Heart left ventricle (tissue), 16 donors: ENCODE measurements at regions not wholly inside any gene's neighbourhood (a gene's known extent, or its start where the extent isn't known, plus 50 kb on each side); places are given as distances from the start of the nearest gene placed in this dataset.

Experiments
- ATAC-seq, 4 donors: fragments of 200-7000 bp; cut with Tn5 transposase; one replicate each; pipeline ENCODE4 v1.9.1; 2020 to 2022; ENCODE audit warnings: moderate library complexity in 4 of 4, mild to moderate bottlenecking in 3 of 4, moderate number of reproducible peaks in 1 of 4
- DNase-seq, 5 donors: peaks; one replicate each; pipeline ENCODE4 v3.0.0-alpha.2; 2020
- H3K27ac ChIP-seq, 12 donors: fragments of 200-600 bp; sonication (generic) in 4 of 12; one replicate each; pipeline versions ENCODE4 v1.5.0 to v1.8.0; 2016 to 2022; ENCODE audit warnings: mild to moderate bottlenecking in 2 of 12
- H3K27me3 ChIP-seq, 9 donors: fragments of 200-600 bp; sonication (generic) in 2 of 9; one replicate each; pipeline versions ENCODE4 v1.5.1 to v1.8.0; 2016 to 2022; ENCODE audit warnings: mild to moderate bottlenecking in 3 of 9
- H3K36me3 ChIP-seq, 9 donors: fragments of 200-600 bp; sonication (generic) in 2 of 9; one replicate each; pipeline versions ENCODE4 v1.5.0 to v1.8.0; 2018 to 2022; ENCODE audit warnings: mild to moderate bottlenecking in 2 of 9
- H3K4me1 ChIP-seq, 12 donors: fragments of 200-600 bp; sonication (generic) in 4 of 12; one replicate each; pipeline versions ENCODE4 v1.5.0 to v1.8.0; 2016 to 2022; ENCODE audit warnings: mild to moderate bottlenecking in 3 of 12
- H3K4me3 ChIP-seq, 12 donors: fragments of 200-600 bp; sonication (generic) in 4 of 12; one replicate each; pipeline versions ENCODE4 v1.5.0 to v1.8.0; 2017 to 2022; ENCODE audit warnings: mild to moderate bottlenecking in 9 of 12, moderate library complexity in 4 of 12
- H3K9me3 ChIP-seq, 12 donors: fragments of 200-600 bp; sonication (generic) in 4 of 12; one replicate each; pipeline versions ENCODE4 v1.5.0 to v1.8.0; 2016 to 2022; ENCODE audit warnings: mild to moderate bottlenecking in 1 of 12
- CTCF ChIP-seq, 12 donors: fragments of 200-600 bp; sonication (generic) in 4 of 12; IDR thresholded peaks; one replicate each; pipeline versions ENCODE4 v1.5.0 to v1.8.0; 2018 to 2022; ENCODE audit warnings: antibody characterized with exemption in 12 of 12, mild to moderate bottlenecking in 5 of 12
- POLR2A ChIP-seq, 2 donors: fragments of 450-650 bp; IDR thresholded peaks; one replicate each; pipeline ENCODE4 v1.6.1; 2017; ENCODE audit warnings: antibody characterized with exemption in 2 of 2, mild to moderate bottlenecking in 2 of 2, moderate library complexity in 2 of 2
- WGBS, 4 donors: extraction: QIAGEN DNeasy Blood & Tissue Kit in 2 of 4; methylation state at CpG; one replicate each; pipeline versions ENCODE4 v1.1.5 to v1.1.7; 2013 to 2018; 5-methylcytosine and 5-hydroxymethylcytosine counted together
- intact Hi-C, 10 donors: fragments of 100-400 bp; cut with DNase I; formaldehyde crosslinking; loops; one replicate each; pipeline versions ENCODE4 v1.11.1 to v1.14.2; 2022
- donor health status: ischemic (EF 13 %, LVEDD 7.1; RV severe dilation, severe dysfunction).
- donor health status: healthy with polysubstance abuse.
- donor health status: DM: no; HTN: yes; CAD: no.
- donor health status: DM: no; HTN: no; CAD: no.
- donor health status: ischemic (EF 25% LVEDD 6.9; RV normal size, moderate dysfunction).
- donor health status: ischemic (EF 25% LVEDD 5.7; RV mildly dilated, moderate dysfunction).
- donor health status: healthy.
- donor health status: DM: yes; HTN: yes; CAD: no.
- donor health status: ischemic (EF 35%, LVEDD 5.7; RV mildly dilated, moderate dysfunction).
- donor health status: nonischemic (EF 11% LVEDD 7.7; RV severe dilation, severe dysfunction).
- donor health status: DM: yes; HTN: yes; CAD: no.
- donor health status: PGD.
- donor health status: ischemic (EF 29% LVEDD 5.4; RV normal size, mild dysfunction).
- donor health status: nonischemic (EF 23%, LVEDD 6.1; RV moderate dilation, normal function).

DNA sequence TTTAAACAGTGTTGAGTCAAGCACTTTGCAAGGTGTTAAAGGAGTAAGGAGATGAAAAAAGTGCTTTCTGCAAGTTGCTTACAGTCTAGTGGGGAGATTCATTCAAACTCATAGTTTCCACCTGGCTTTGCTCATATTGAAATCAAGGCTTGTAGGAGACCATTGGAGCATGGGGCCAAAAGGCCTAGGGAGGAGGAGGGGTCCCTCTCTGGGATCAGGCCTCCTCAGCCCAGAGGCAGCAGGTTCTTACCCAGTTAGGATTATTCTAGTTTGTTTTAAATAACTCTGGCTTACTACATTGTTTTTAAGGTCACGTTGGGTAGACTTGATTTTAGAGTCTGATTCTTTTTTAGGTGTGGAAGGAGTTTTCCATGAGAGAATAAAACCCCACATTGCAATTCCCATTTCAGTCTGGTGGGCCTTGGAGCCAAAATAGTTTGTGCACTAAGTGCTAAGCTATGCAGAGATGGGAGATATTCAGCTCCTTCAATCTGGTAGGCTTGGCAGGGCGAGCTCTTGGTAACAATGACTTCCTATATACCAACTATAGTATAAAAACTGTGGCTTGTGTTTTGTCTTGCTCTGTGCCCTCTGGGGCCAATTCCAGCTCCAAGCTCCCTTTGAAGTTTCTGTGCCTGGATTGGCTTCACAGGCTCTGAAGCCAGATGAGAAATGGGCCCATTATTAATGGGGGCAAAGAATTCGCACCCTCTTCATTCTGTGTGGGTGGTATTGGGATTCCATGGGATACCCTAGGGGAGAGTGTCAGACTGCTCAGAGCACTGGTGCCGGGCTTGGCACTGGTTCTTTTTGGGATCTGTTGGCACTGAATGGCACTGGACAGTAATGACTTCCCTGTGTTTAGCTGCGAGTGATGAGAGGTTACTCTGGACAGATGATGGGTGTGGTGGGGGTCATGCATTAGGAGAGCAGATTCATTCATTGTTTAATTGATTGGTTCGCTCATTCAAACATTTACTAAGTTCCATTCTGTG, 301.1 kb downstream of the MYCN start:
- no peaks in the 10 kb centered on the region for H3K36me3 ChIP-seq
- H3K4me3 ChIP-seq: no peak overlapping the region
- no peak for DNase-seq
- no peak for ATAC-seq
- intact Hi-C loops: no loop called here
- H3K27ac ChIP-seq: no peak overlapping the region
- H3K4me1 ChIP-seq: no peaks in the 10 kb centered on the region
- no peaks in the 10 kb centered on the region for H3K27me3 ChIP-seq
- no peaks in the 10 kb centered on the region for H3K9me3 ChIP-seq
- TF ChIP-seq CTCF (IDR thresholded peaks at IDR 0.05): no peak
- no peak for TF ChIP-seq POLR2A (IDR thresholded peaks at IDR 0.05)
- WGBS, 4 donors: 84 to 92% (median 90%) methylated on average over 6 of the region's 6 CpGs

GRCh38 chr2:16240402-16240801, 300.1 kb downstream of the MYCN start:
- 62 to 82% (median 66%) methylated on average over 3 of the region's 3 CpGs for WGBS, 4 donors
- intact Hi-C loops: no loop called here
- TF ChIP-seq CTCF (IDR thresholded peaks at IDR 0.05) (no peak), POLR2A (IDR thresholded peaks at IDR 0.05) (no peak)
- H3K4me3 ChIP-seq: no peak overlapping the region
- ATAC-seq (no peak), DNase-seq (no peak)
- no peak overlapping the region for H3K27ac ChIP-seq
- no peaks in the 10 kb centered on the region for H3K9me3 ChIP-seq
- H3K4me1 ChIP-seq: no peaks in the 10 kb centered on the region
- H3K27me3 ChIP-seq: no peaks in the 10 kb centered on the region
- H3K36me3 ChIP-seq: no peaks in the 10 kb centered on the region

GRCh38 chr2:16239296-16239850, 299.0 kb downstream of the MYCN start:
- TF ChIP-seq POLR2A (IDR thresholded peaks at IDR 0.05) (no peak), CTCF (IDR thresholded peaks at IDR 0.05) (no peak)
- no peak overlapping the region for H3K27ac ChIP-seq
- DNase-seq: no peak
- H3K36me3 ChIP-seq: no peaks in the 10 kb centered on the region
- H3K9me3 ChIP-seq: no peaks in the 10 kb centered on the region
- peaks cover 0 to 3% (median 0%) of the 10 kb centered on the region in 9 donors for H3K27me3 ChIP-seq
- intact Hi-C loops: no loop called here
- H3K4me1 ChIP-seq: no peaks in the 10 kb centered on the region
- 84 to 95% (median 92%) methylated on average over 6 of the region's 6 CpGs for WGBS, 4 donors
- ATAC-seq: no peak
- H3K4me3 ChIP-seq: no peak overlapping the region

GRCh38 chr2:16238786-16239185, 298.4 kb downstream of the MYCN start:
- no peaks in the 10 kb centered on the region for H3K4me1 ChIP-seq
- no peaks in the 10 kb centered on the region for H3K36me3 ChIP-seq
- no peaks in the 10 kb centered on the region for H3K9me3 ChIP-seq
- intact Hi-C loops: no loop called here
- TF ChIP-seq POLR2A (IDR thresholded peaks at IDR 0.05) (no peak), CTCF (IDR thresholded peaks at IDR 0.05) (no peak)
- H3K27me3 ChIP-seq: peaks cover 0 to 3% (median 0%) of the 10 kb centered on the region in 9 donors
- no peak overlapping the region for H3K27ac ChIP-seq
- ATAC-seq: no peak
- H3K4me3 ChIP-seq: no peak overlapping the region
- no peak for DNase-seq
